ENCODE measurements at regions not wholly inside any gene's neighbourhood (a gene's known extent, or its start where the extent isn't known, plus 50 kb on each side); places are given as distances from the start of the nearest gene placed in this dataset.
A peak's percentile ranks its signal among the peaks of the same experiment; 100 is the strongest.

DNA sequence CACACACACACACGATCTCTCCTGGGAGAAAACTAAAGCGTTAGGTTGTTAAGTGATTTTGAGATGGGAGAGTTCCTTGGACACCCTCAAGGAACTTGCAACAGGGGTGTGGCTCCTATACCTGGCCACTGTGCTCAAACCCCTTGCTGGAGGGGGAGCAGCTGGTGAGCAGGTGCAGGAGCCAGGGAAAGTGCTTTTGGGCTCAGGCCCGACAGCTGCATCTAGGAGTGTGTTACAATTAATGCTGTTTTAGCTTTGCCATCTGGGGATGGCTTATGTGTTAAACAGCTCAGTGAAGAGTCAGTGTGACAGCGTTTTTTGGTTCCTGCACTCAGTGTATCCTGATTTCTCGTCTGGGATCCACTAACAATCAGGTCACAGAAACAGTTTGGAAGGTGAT is 510.8 kb downstream of the TRIB2 start:
- Histone ChIP-seq H3K4me1 (ENCODE audit: control insufficient read depth, insufficient read depth, low read length) (no peaks in the 10 kb centered on the region), H3K9me3 (ENCODE audit: control insufficient read depth, insufficient read depth, low read length) (no peaks in the 10 kb centered on the region), H3K27ac (ENCODE audit: low read depth, low read length) (no peak overlapping the region), H3K27me3 (ENCODE audit: control insufficient read depth, insufficient read depth, low read length) (no peaks in the 10 kb centered on the region), H3K4me3 (ENCODE audit: low read depth, low read length) (no peak overlapping the region), H3K36me3 (ENCODE audit: control insufficient read depth, insufficient read depth, low read length) (no peaks in the 10 kb centered on the region)
- 52% methylated on average over 4 of the region's 5 CpGs for WGBS (ENCODE audit: insufficient coverage)
- DNase-seq (ENCODE audit: low read depth in 4 of 6, low spot score in 6 of 6) = peak in 2 of 6 donors; percentile 11 to 68

DNA sequence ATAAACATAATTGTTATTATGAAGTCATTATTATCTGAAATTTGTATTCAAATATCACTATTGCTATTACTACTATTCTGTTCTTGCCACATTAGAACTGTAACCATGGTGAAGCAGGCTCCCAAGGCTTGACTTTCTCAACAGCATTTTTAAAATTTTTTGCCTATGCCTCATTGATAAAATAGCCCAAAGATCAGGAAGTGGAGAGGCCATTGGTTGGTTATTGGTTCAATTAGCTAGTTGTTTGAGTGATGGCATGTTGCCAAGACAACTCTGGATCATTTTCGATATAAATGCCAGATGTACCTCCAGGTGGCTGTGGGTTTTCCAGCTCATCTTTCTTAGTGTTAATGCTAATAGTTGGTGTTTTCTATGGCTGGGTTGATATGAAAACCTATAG is 513.5 kb downstream of the TRIB2 start:
- Histone ChIP-seq H3K4me3 (ENCODE audit: low read depth, low read length) (no peak overlapping the region), H3K27me3 (ENCODE audit: control insufficient read depth, insufficient read depth, low read length) (no peaks in the 10 kb centered on the region), H3K27ac (ENCODE audit: low read depth, low read length) (no peak overlapping the region), H3K9me3 (ENCODE audit: control insufficient read depth, insufficient read depth, low read length) (no peaks in the 10 kb centered on the region), H3K4me1 (ENCODE audit: control insufficient read depth, insufficient read depth, low read length) (no peaks in the 10 kb centered on the region), H3K36me3 (ENCODE audit: control insufficient read depth, insufficient read depth, low read length) (no peaks in the 10 kb centered on the region)
- peak in 1 of 6 donors; percentile 32 for DNase-seq (ENCODE audit: low read depth in 4 of 6, low spot score in 6 of 6)
- no CpG with 5 or more reads among the region's 1 CpG for WGBS (ENCODE audit: insufficient coverage)

GRCh38 chr2:13240061-13240460 is 523.3 kb downstream of the TRIB2 start:
- Histone ChIP-seq H3K36me3 (ENCODE audit: control insufficient read depth, insufficient read depth, low read length) (no peaks in the 10 kb centered on the region), H3K27ac (ENCODE audit: low read depth, low read length) (no peak overlapping the region), H3K9me3 (ENCODE audit: control insufficient read depth, insufficient read depth, low read length) (no peaks in the 10 kb centered on the region), H3K27me3 (ENCODE audit: control insufficient read depth, insufficient read depth, low read length) (no peaks in the 10 kb centered on the region), H3K4me1 (ENCODE audit: control insufficient read depth, insufficient read depth, low read length) (no peaks in the 10 kb centered on the region), H3K4me3 (ENCODE audit: low read depth, low read length) (no peak overlapping the region)
- no peak for DNase-seq (ENCODE audit: low read depth in 4 of 6, low spot score in 6 of 6)

DNA sequence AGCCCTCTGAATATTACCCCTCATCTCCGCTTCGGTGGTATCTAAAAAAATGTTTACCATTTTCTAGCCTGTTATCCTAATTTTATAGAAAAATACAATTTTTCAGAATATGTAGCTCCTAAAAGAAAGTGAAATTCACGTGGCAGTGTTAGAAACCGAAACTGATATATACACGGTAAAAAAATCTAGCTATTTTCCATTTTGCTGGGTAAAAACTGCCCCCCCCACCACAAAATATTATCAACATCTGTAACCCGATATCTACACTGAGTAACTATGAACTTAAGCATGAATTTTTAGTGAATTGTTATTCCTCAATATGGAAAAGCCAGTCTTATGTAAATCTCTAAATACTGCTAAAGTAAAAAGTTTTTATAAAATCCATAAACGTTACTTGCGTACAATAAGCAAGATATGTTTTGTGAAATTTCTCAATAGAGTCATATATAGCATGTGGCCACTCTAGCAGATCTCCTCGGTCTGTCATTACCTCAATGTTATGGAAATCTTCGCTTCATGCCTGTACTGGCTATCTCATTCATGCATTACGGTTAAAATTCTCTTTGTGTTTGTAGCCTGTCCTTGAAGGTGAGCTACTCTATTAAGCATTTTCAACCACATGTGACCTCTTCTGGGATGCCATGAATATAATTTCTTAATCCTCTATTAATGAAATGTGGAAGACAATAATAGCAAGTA is 524.2 kb downstream of the TRIB2 start:
- no peak for DNase-seq (ENCODE audit: low read depth in 4 of 6, low spot score in 6 of 6)
- Histone ChIP-seq H3K27me3 (ENCODE audit: control insufficient read depth, insufficient read depth, low read length) (no peaks in the 10 kb centered on the region), H3K9me3 (ENCODE audit: control insufficient read depth, insufficient read depth, low read length) (no peaks in the 10 kb centered on the region), H3K4me3 (ENCODE audit: low read depth, low read length) (no peak overlapping the region), H3K36me3 (ENCODE audit: control insufficient read depth, insufficient read depth, low read length) (no peaks in the 10 kb centered on the region), H3K27ac (ENCODE audit: low read depth, low read length) (no peak overlapping the region), H3K4me1 (ENCODE audit: control insufficient read depth, insufficient read depth, low read length) (no peaks in the 10 kb centered on the region)
- WGBS (ENCODE audit: insufficient coverage) = no CpG with 5 or more reads among the region's 11 CpGs

DNA sequence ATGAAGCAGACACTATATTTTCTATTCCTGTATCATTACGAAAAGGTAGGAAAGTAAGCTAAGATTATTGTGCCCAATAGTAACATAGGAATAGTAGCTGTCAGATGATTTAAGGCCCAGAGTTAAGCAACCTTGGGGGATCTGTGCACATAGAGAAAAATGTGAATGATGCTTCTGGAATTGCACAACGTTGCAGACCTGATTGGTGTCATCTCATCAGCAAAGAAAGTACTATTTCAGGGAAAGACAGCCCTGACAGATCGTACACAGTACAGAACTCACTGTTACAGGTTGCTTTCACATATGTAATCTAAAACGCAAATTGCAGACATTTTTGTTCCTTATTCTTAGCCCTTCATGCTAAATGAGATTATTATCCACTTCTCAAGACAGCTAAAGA is 535.9 kb downstream of the TRIB2 start:
- Histone ChIP-seq H3K4me1 (ENCODE audit: control insufficient read depth, insufficient read depth, low read length) (no peaks in the 10 kb centered on the region), H3K9me3 (ENCODE audit: control insufficient read depth, insufficient read depth, low read length) (no peaks in the 10 kb centered on the region), H3K36me3 (ENCODE audit: control insufficient read depth, insufficient read depth, low read length) (no peaks in the 10 kb centered on the region), H3K27me3 (ENCODE audit: control insufficient read depth, insufficient read depth, low read length) (no peaks in the 10 kb centered on the region), H3K4me3 (ENCODE audit: low read depth, low read length) (no peak overlapping the region), H3K27ac (ENCODE audit: low read depth, low read length) (no peak overlapping the region)
- WGBS (ENCODE audit: insufficient coverage) = 71% methylated on average over 3 of the region's 4 CpGs
- no peak for DNase-seq (ENCODE audit: low read depth in 4 of 6, low spot score in 6 of 6)

- no peaks in the 10 kb centered on the region for H3K36me3 ChIP-seq (ENCODE audit: control insufficient read depth, insufficient read depth, low read length)
- DNase-seq (ENCODE audit: low read depth in 4 of 6, low spot score in 6 of 6) = no peak
- no CpG with 5 or more reads among the region's 1 CpG for WGBS (ENCODE audit: insufficient coverage)
Observed at GRCh38 chr2:13255485-13255884, 538.7 kb downstream of the TRIB2 start.

GRCh38 chr2:13260402-13260801 is 543.7 kb downstream of the TRIB2 start:
- DNase-seq (ENCODE audit: low read depth in 4 of 6, low spot score in 6 of 6) = peak in 1 of 6 donors; percentile 5
- no peaks in the 10 kb centered on the region for H3K27me3 ChIP-seq (ENCODE audit: control insufficient read depth, insufficient read depth, low read length)
- H3K4me1 ChIP-seq (ENCODE audit: control insufficient read depth, insufficient read depth, low read length) = no peaks in the 10 kb centered on the region
- H3K27ac ChIP-seq (ENCODE audit: low read depth, low read length) = no peak overlapping the region
- no peak overlapping the region for H3K4me3 ChIP-seq (ENCODE audit: low read depth, low read length)
- whole genome bisulfite sequencing (ENCODE audit: insufficient coverage) = 26% methylated on average over 2 of the region's 2 CpGs
- H3K9me3 ChIP-seq (ENCODE audit: control insufficient read depth, insufficient read depth, low read length) = no peaks in the 10 kb centered on the region
- no peaks in the 10 kb centered on the region for H3K36me3 ChIP-seq (ENCODE audit: control insufficient read depth, insufficient read depth, low read length)

More at GRCh38 chr2:13255485-13255884, 538.7 kb downstream of the TRIB2 start:
- Histone ChIP-seq H3K9me3 (ENCODE audit: control insufficient read depth, insufficient read depth, low read length) (no peaks in the 10 kb centered on the region), H3K4me3 (ENCODE audit: low read depth, low read length) (no peak overlapping the region), H3K4me1 (ENCODE audit: control insufficient read depth, insufficient read depth, low read length) (no peaks in the 10 kb centered on the region), H3K27ac (ENCODE audit: low read depth, low read length) (no peak overlapping the region), H3K27me3 (ENCODE audit: control insufficient read depth, insufficient read depth, low read length) (no peaks in the 10 kb centered on the region)

DNA sequence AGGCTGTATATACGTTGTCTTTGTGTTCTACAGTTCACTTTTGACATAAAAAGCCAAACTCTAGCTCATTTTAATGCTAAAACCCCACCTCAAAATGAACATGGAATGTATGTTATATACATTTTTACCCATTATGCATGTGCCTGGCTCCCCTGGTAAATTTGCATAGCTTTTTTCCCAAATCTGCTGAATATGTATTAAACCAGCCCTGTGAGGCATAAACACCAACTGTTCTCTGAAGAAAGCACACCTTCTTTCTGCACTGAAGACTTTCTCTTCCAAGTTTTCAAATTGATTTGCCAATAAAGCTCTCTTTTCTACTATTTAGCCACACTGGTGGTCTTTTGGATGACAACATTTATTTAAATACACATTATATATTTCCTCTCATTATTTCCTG is 549.4 kb downstream of the TRIB2 start:
- DNase-seq (ENCODE audit: low read depth in 4 of 6, low spot score in 6 of 6) = peak in 1 of 6 donors; percentile 61
- no peaks in the 10 kb centered on the region for H3K4me1 ChIP-seq (ENCODE audit: control insufficient read depth, insufficient read depth, low read length)
- no peak overlapping the region for H3K27ac ChIP-seq (ENCODE audit: low read depth, low read length)
- no peak overlapping the region for H3K4me3 ChIP-seq (ENCODE audit: low read depth, low read length)
- no peaks in the 10 kb centered on the region for H3K9me3 ChIP-seq (ENCODE audit: control insufficient read depth, insufficient read depth, low read length)
- H3K36me3 ChIP-seq (ENCODE audit: control insufficient read depth, insufficient read depth, low read length) = no peaks in the 10 kb centered on the region
- WGBS (ENCODE audit: insufficient coverage) = no CpG with 5 or more reads among the region's 1 CpG
- H3K27me3 ChIP-seq (ENCODE audit: control insufficient read depth, insufficient read depth, low read length) = no peaks in the 10 kb centered on the region

GRCh38 chr2:13284688-13285087 is 568.0 kb downstream of the TRIB2 start:
- DNase-seq (ENCODE audit: low read depth in 4 of 6, low spot score in 6 of 6) = no peak
- H3K27me3 ChIP-seq (ENCODE audit: control insufficient read depth, insufficient read depth, low read length) = no peaks in the 10 kb centered on the region
- H3K4me3 ChIP-seq (ENCODE audit: low read depth, low read length) = no peak overlapping the region
- WGBS (ENCODE audit: insufficient coverage) = 91% methylated on average over 8 of the region's 8 CpGs
- no peaks in the 10 kb centered on the region for H3K9me3 ChIP-seq (ENCODE audit: control insufficient read depth, insufficient read depth, low read length)
- H3K27ac ChIP-seq (ENCODE audit: low read depth, low read length) = no peak overlapping the region
- H3K4me1 ChIP-seq (ENCODE audit: control insufficient read depth, insufficient read depth, low read length) = no peaks in the 10 kb centered on the region
- H3K36me3 ChIP-seq (ENCODE audit: control insufficient read depth, insufficient read depth, low read length) = no peaks in the 10 kb centered on the region

DNA sequence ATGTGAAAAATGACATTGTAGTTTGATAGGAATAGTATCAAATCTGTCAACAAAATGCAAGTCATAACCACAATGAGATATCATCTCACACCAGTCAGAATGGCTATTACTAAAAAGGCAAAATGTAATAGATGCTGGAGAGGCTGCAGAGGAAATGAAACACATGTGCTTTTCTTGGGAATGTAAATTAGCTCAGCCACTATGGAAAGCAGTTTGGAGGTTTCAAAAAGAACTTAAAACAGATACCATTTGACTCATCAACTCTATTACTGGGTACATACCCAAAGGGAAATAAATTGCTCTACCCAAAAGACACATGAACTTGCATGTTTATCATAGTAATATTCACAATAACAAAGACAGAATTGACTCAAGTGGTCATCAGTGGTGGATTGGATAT is 572.6 kb downstream of the TRIB2 start:
- DNase-seq (ENCODE audit: low read depth in 4 of 6, low spot score in 6 of 6) = no peak
- Histone ChIP-seq H3K36me3 (ENCODE audit: control insufficient read depth, insufficient read depth, low read length) (no peaks in the 10 kb centered on the region), H3K27me3 (ENCODE audit: control insufficient read depth, insufficient read depth, low read length) (no peaks in the 10 kb centered on the region), H3K4me3 (ENCODE audit: low read depth, low read length) (no peak overlapping the region), H3K27ac (ENCODE audit: low read depth, low read length) (no peak overlapping the region), H3K4me1 (ENCODE audit: control insufficient read depth, insufficient read depth, low read length) (no peaks in the 10 kb centered on the region), H3K9me3 (ENCODE audit: control insufficient read depth, insufficient read depth, low read length) (no peaks in the 10 kb centered on the region)

Measured in spinal cord (tissue), 9 donors.